SK-N-SH treated with all-trans-retinoic acid at 6 μM for 48 hours (cell line): ENCODE measurements at regions not wholly inside any gene's neighbourhood (a gene's known extent, or its start where the extent isn't known, plus 50 kb on each side); places are given as distances from the start of the nearest gene placed in this dataset.
"Not testable (repeated sequence)": the region's sequence is repeated elsewhere in the genome, so short reads cannot be mapped to it uniquely, and the experiment has no call there.

ENCODE experiments used
- ATAC-seq: fragments of 200-7000 bp; cut with Tn5 transposase; 3 replicates; pipeline ENCODE4 v1.9.1; 2020; ENCODE audit warnings: mild to moderate bottlenecking, moderate library complexity
- ARNTL ChIP-seq: fragments of 450-650 bp; formaldehyde crosslinking; IDR thresholded peaks from 2 replicates; pipeline ENCODE4 v1.5.0; 2020; ENCODE audit warnings: low read depth, mild to moderate bottlenecking, moderate library complexity, borderline replicate concordance
- BACH2 ChIP-seq: fragments of 250-450 bp; sonication (Bioruptor Pico); IDR thresholded peaks from 2 replicates; pipeline ENCODE4 v1.9.0; 2021; ENCODE audit warnings: mild to moderate bottlenecking, borderline replicate concordance
- CSDC2 ChIP-seq: fragments of 250-450 bp; sonication (Bioruptor Pico); IDR thresholded peaks from 2 replicates; pipeline ENCODE4 v1.5.0; 2020; ENCODE audit warnings: mild to moderate bottlenecking, moderate library complexity
- ISL1 ChIP-seq: fragments of 250-450 bp; sonication (Bioruptor Pico); IDR thresholded peaks from 2 replicates; pipeline ENCODE4 v2.1.2; 2022; ENCODE audit warnings: mild to moderate bottlenecking, moderate library complexity
- OSR1 ChIP-seq: fragments of 250-450 bp; sonication (Bioruptor Pico); IDR thresholded peaks from 2 replicates; pipeline ENCODE4 v1.8.0; 2022; ENCODE audit warnings: moderate library complexity, mild to moderate bottlenecking, inconsistent platforms
- PPARA ChIP-seq: fragments of 250-450 bp; sonication (Bioruptor Pico); IDR thresholded peaks from 2 replicates; pipeline ENCODE4 v1.5.0; 2020; ENCODE audit warnings: mild to moderate bottlenecking, borderline replicate concordance
- RARB ChIP-seq: fragments of 250-450 bp; sonication (Bioruptor Pico); IDR thresholded peaks from 2 replicates; pipeline ENCODE4 v1.8.0; 2021; ENCODE audit warnings: mild to moderate bottlenecking, moderate library complexity
- TCF4 ChIP-seq: fragments of 250-450 bp; sonication (Bioruptor Pico); IDR thresholded peaks from 2 replicates; pipeline ENCODE4 v1.8.0; 2021; ENCODE audit warnings: mild to moderate bottlenecking, moderate library complexity, borderline replicate concordance
- TOX ChIP-seq: fragments of 250-450 bp; sonication (Bioruptor Pico); IDR thresholded peaks from 2 replicates; pipeline ENCODE4 v1.8.0; 2021; ENCODE audit warnings: mild to moderate bottlenecking, moderate library complexity, borderline replicate concordance
- ZC3H10 ChIP-seq: fragments of 250-450 bp; sonication (Bioruptor Pico); IDR thresholded peaks from 2 replicates; pipeline ENCODE4 v1.5.1; 2021; ENCODE audit warnings: mild to moderate bottlenecking, moderate library complexity
- ZFP30 ChIP-seq: fragments of 450-650 bp; formaldehyde crosslinking; IDR thresholded peaks from 2 replicates; pipeline ENCODE4 v1.5.0; 2022; ENCODE audit warnings: mild to moderate bottlenecking, moderate library complexity
- ZNF565 ChIP-seq: fragments of 450-650 bp; formaldehyde crosslinking; conservative IDR thresholded peaks from 2 replicates; pipeline ENCODE4 v1.5.0; 2020; ENCODE audit warnings: low read depth, mild to moderate bottlenecking, moderate library complexity
- ZNF70 ChIP-seq: fragments of 450-650 bp; formaldehyde crosslinking; IDR thresholded peaks from 2 replicates; pipeline ENCODE4 v1.5.0; 2020; ENCODE audit warnings: mild to moderate bottlenecking, moderate library complexity
- ZNF8 ChIP-seq: fragments of 450-650 bp; formaldehyde crosslinking; IDR thresholded peaks from 2 replicates; pipeline ENCODE4 v1.5.0; 2020; ENCODE audit warnings: mild to moderate bottlenecking, moderate library complexity
- TF ChIP-seq, protein P1 (sequence below): fragments of 250-450 bp; sonication (Bioruptor Pico); IDR thresholded peaks from 2 replicates; pipeline ENCODE4 v1.8.0; 2021; ENCODE audit warnings: low read depth, mild to moderate bottlenecking, moderate library complexity, borderline replicate concordance
- TF ChIP-seq, protein P2 (sequence below): fragments of 250-450 bp; sonication (Bioruptor Pico); IDR thresholded peaks from 2 replicates; pipeline ENCODE4 v1.5.0; 2020; ENCODE audit warnings: mild to moderate bottlenecking, moderate library complexity
- TF ChIP-seq, protein P3 (sequence below): fragments of 250-450 bp; sonication (Bioruptor Pico); IDR thresholded peaks from 2 replicates; pipeline ENCODE4 v1.5.1; 2020; ENCODE audit warnings: low read depth, mild to moderate bottlenecking, moderate library complexity
- TF ChIP-seq, protein P4 (sequence below): fragments of 250-450 bp; sonication (Bioruptor Pico); IDR thresholded peaks from 2 replicates; pipeline ENCODE4 v1.8.0; 2020; ENCODE audit warnings: mild to moderate bottlenecking, moderate library complexity, borderline replicate concordance

GRCh38 chr12:129997239-129997638, 93.4 kb upstream of the TMEM132D start (continued):
- TF ChIP-seq, protein P1, sequence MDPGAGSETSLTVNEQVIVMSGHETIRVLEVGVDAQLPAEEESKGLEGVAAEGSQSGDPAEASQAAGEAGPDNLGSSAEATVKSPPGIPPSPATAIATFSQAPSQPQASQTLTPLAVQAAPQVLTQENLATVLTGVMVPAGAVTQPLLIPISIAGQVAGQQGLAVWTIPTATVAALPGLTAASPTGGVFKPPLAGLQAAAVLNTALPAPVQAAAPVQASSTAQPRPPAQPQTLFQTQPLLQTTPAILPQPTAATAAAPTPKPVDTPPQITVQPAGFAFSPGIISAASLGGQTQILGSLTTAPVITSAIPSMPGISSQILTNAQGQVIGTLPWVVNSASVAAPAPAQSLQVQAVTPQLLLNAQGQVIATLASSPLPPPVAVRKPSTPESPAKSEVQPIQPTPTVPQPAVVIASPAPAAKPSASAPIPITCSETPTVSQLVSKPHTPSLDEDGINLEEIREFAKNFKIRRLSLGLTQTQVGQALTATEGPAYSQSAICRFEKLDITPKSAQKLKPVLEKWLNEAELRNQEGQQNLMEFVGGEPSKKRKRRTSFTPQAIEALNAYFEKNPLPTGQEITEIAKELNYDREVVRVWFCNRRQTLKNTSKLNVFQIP (CRISPR knock-in tag): no peak

DNA sequence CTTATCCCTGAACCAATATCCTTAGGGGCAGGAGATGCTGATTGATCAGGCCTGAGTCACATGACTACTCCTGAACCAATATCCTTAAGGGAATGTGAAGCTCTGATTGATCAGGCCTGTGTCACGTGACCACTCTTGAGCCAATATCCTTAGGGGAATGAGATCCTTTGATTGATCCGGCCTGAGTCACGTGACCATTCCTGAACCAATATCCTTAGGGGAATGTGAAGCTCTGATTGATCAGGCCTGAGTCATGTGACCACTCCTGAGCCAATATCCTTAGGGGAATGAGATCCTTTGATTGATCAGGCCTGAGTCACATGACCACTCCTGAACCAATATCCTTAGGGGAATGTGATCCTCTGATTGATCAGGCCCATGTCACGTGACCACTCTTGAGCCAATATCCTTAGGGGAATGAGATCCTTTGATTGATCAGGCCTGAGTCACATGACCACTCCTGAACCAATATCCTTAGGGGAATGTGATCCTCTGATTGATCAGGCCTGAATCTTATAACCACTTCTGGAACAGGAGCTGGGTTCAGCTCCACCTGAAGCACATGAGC, 100.6 kb upstream of the TMEM132D start:
- ATAC-seq: not testable (repeated sequence)

DNA sequence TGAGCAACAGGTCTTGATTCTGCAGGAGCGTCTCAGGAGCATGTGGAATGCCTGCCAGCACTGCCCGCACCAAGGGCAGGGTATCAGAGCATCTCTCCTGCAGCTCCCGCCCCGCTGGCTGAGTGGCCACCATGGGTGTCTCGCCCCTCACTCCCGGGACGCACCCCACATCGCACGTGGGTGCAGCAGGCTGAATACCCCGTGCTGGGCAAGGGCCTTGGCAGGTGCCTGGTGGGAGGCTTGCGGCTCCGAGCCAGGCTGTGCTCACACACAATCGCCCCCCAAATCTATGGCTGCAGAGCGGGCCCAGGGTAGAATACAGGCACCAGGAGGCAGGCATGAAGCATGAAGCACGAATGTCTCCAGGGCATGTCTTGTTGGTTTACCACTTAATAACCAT, 103.9 kb upstream of the TMEM132D start:
- no peak for ATAC-seq
- no peak for TF ChIP-seq RARB
- no peak for TF ChIP-seq OSR1
- no peak for TF ChIP-seq TOX (CRISPR knock-in tag)
- TF ChIP-seq ZFP30 (CRISPR knock-in tag): no peak
- TF ChIP-seq TCF4 (CRISPR knock-in tag): no peak
- TF ChIP-seq, protein P2, sequence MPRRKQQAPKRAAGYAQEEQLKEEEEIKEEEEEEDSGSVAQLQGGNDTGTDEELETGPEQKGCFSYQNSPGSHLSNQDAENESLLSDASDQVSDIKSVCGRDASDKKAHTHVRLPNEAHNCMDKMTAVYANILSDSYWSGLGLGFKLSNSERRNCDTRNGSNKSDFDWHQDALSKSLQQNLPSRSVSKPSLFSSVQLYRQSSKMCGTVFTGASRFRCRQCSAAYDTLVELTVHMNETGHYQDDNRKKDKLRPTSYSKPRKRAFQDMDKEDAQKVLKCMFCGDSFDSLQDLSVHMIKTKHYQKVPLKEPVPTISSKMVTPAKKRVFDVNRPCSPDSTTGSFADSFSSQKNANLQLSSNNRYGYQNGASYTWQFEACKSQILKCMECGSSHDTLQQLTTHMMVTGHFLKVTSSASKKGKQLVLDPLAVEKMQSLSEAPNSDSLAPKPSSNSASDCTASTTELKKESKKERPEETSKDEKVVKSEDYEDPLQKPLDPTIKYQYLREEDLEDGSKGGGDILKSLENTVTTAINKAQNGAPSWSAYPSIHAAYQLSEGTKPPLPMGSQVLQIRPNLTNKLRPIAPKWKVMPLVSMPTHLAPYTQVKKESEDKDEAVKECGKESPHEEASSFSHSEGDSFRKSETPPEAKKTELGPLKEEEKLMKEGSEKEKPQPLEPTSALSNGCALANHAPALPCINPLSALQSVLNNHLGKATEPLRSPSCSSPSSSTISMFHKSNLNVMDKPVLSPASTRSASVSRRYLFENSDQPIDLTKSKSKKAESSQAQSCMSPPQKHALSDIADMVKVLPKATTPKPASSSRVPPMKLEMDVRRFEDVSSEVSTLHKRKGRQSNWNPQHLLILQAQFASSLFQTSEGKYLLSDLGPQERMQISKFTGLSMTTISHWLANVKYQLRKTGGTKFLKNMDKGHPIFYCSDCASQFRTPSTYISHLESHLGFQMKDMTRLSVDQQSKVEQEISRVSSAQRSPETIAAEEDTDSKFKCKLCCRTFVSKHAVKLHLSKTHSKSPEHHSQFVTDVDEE (CRISPR knock-in tag): no peak
- no peak for TF ChIP-seq PPARA (CRISPR knock-in tag)

DNA sequence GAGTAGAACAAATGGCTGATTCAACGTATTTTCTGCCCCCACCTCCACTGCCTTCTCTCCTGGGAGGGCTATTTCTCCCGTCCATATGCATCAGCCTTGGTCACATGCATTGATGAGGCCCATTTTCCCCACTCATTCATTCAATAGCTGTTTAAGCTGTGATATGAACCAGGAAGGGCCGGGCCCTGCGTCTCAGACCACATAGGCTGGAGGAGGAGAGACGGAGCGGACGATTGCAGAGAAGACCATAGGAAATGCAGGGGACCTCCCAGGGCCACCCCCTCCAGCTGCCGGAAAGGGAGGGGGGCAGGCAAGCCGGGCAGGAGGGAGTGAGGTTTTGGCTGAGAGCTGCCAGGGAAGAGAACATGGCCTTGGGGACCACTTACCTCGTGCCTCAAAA, 104.4 kb upstream of the TMEM132D start:
- ATAC-seq: no peak
- TF ChIP-seq OSR1 (no peak), ZC3H10 (CRISPR knock-in tag) (no peak), ZNF70 (CRISPR knock-in tag) (no peak), BACH2 (CRISPR knock-in tag) (no peak), CSDC2 (CRISPR knock-in tag) (no peak), ARNTL (CRISPR knock-in tag) (no peak)
- TF ChIP-seq, protein P3, sequence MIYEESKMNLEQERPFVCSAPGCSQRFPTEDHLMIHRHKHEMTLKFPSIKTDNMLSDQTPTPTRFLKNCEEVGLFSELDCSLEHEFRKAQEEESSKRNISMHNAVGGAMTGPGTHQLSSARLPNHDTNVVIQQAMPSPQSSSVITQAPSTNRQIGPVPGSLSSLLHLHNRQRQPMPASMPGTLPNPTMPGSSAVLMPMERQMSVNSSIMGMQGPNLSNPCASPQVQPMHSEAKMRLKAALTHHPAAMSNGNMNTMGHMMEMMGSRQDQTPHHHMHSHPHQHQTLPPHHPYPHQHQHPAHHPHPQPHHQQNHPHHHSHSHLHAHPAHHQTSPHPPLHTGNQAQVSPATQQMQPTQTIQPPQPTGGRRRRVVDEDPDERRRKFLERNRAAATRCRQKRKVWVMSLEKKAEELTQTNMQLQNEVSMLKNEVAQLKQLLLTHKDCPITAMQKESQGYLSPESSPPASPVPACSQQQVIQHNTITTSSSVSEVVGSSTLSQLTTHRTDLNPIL: no peak

GRCh38 chr12:130009961-130010360, 106.1 kb upstream of the TMEM132D start:
- no peak for TF ChIP-seq OSR1
- no peak for TF ChIP-seq TOX (CRISPR knock-in tag)
- no peak for TF ChIP-seq ZNF70 (CRISPR knock-in tag)
- no peak for TF ChIP-seq ZNF8 (CRISPR knock-in tag)
- TF ChIP-seq RARB: no peak
- no peak for TF ChIP-seq ZNF565 (CRISPR knock-in tag)
- no peak for TF ChIP-seq ZC3H10 (CRISPR knock-in tag)
- TF ChIP-seq ISL1 (CRISPR knock-in tag): no peak
- TF ChIP-seq, protein P1 (CRISPR knock-in tag): no peak
- no peak for TF ChIP-seq ARNTL (CRISPR knock-in tag)
- TF ChIP-seq, protein P3: no peak
- TF ChIP-seq, protein P4, sequence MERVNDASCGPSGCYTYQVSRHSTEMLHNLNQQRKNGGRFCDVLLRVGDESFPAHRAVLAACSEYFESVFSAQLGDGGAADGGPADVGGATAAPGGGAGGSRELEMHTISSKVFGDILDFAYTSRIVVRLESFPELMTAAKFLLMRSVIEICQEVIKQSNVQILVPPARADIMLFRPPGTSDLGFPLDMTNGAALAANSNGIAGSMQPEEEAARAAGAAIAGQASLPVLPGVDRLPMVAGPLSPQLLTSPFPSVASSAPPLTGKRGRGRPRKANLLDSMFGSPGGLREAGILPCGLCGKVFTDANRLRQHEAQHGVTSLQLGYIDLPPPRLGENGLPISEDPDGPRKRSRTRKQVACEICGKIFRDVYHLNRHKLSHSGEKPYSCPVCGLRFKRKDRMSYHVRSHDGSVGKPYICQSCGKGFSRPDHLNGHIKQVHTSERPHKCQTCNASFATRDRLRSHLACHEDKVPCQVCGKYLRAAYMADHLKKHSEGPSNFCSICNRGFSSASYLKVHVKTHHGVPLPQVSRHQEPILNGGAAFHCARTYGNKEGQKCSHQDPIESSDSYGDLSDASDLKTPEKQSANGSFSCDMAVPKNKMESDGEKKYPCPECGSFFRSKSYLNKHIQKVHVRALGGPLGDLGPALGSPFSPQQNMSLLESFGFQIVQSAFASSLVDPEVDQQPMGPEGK (CRISPR knock-in tag): no peak
- TF ChIP-seq PPARA (CRISPR knock-in tag): no peak
- TF ChIP-seq, all 23 proteins: peak for 0
- no peak for ATAC-seq
